Endodermal cell (in vitro differentiated cells): ENCODE measurements at regions not wholly inside any gene's neighbourhood (a gene's known extent, or its start where the extent isn't known, plus 50 kb on each side); places are given as distances from the start of the nearest gene placed in this dataset.

Source experiments
- DNase-seq: peaks from one replicate; pipeline ENCODE4 v3.0.0-alpha.2; 2017
- H3K27ac ChIP-seq: 2 replicates; pipeline ENCODE4 v1.5.1; 2013; ENCODE audit warnings: mild to moderate bottlenecking, low read depth, low read length, moderate library complexity
- H3K27me3 ChIP-seq: 2 replicates; pipeline ENCODE4 v1.6.1; 2013; ENCODE audit warnings: mild to moderate bottlenecking, low read length, moderate library complexity; ENCODE audit not compliant: insufficient read depth, control insufficient read depth, poor library complexity, severe bottlenecking
- H3K36me3 ChIP-seq: 2 replicates; pipeline ENCODE4 v1.7.0; 2013; ENCODE audit warnings: mild to moderate bottlenecking, low read length, moderate library complexity; ENCODE audit not compliant: control insufficient read depth, insufficient read depth
- H3K4me1 ChIP-seq: one replicate; pipeline ENCODE4 v1.7.0; 2013; ENCODE audit warnings: low read length; ENCODE audit not compliant: control insufficient read depth, insufficient read depth
- H3K4me3 ChIP-seq: 2 replicates; pipeline ENCODE4 v1.5.1; 2013; ENCODE audit warnings: mild to moderate bottlenecking, low read length, moderate library complexity
- H3K9ac ChIP-seq: 2 replicates; pipeline ENCODE4 v1.6.1; 2013; ENCODE audit warnings: mild to moderate bottlenecking, low read length, moderate library complexity; ENCODE audit not compliant: poor library complexity, severe bottlenecking; ENCODE audit errors: extremely low read depth
- H3K9me3 ChIP-seq: 2 replicates; pipeline ENCODE4 v1.6.1; 2013; ENCODE audit warnings: mild to moderate bottlenecking, low read length, moderate library complexity; ENCODE audit not compliant: control insufficient read depth
- H3K27ac Mint-ChIP-seq: 2 replicates; pipeline ENCODE4 v1.8.0; 2020; ENCODE audit warnings: mixed read lengths
- H3K27me3 Mint-ChIP-seq: 2 replicates; pipeline ENCODE4 v1.8.0; 2021; ENCODE audit warnings: mild to moderate bottlenecking, mixed read lengths; ENCODE audit not compliant: insufficient read depth
- H3K36me3 Mint-ChIP-seq: 2 replicates; pipeline ENCODE4 v1.8.0; 2020; ENCODE audit warnings: low read depth, mixed read lengths
- H3K4me1 Mint-ChIP-seq: 2 replicates; pipeline ENCODE4 v1.8.0; 2020; ENCODE audit warnings: mixed read lengths
- H3K4me3 Mint-ChIP-seq: 2 replicates; pipeline ENCODE4 v1.8.0; 2020; ENCODE audit warnings: mild to moderate bottlenecking, moderate library complexity, mixed read lengths
- H3K9me3 Mint-ChIP-seq: 2 replicates; pipeline ENCODE4 v1.8.0; 2020; ENCODE audit warnings: mild to moderate bottlenecking, mixed read lengths
- CTCF ChIP-seq: fragments of 200-600 bp; sonication (generic); conservative IDR thresholded peaks from 2 replicates; pipeline ENCODE4 v1.5.0; 2021; ENCODE audit warnings: antibody characterized with exemption, mild to moderate bottlenecking
- WGBS, 2 experiments: methylation state at CpG; one replicate each; pipeline versions ENCODE4 v1.1.5 to v1.1.7; 2013; ENCODE audit warnings: missing lambda C conversion rate in 2 of 2, mixed read lengths in 1 of 2; ENCODE audit not compliant: insufficient coverage in 1 of 2, insufficient read length in 1 of 2; 5-methylcytosine and 5-hydroxymethylcytosine counted together

GRCh38 chr1:5311147-5311546 lies 656.7 kb downstream of the AJAP1 start:
- no peak for DNase-seq
- Mint-ChIP-seq H3K4me3 (no peak overlapping the region), H3K36me3 (no peaks in the 10 kb centered on the region), H3K27ac (no peak overlapping the region), H3K9me3 (no peaks in the 10 kb centered on the region), H3K4me1 (peaks cover 12% of the 10 kb centered on the region), H3K27me3 (peaks cover 6% of the 10 kb centered on the region)
- WGBS, 2 experiments = 78 to 96% methylated on average over 5 to 12 of the region's 12 CpGs
- Histone ChIP-seq H3K27ac (no peak overlapping the region), H3K9me3 (no peaks in the 10 kb centered on the region), H3K4me1 (peaks cover 9% of the 10 kb centered on the region), H3K27me3 (no peaks in the 10 kb centered on the region), H3K9ac (no peak overlapping the region), H3K36me3 (no peaks in the 10 kb centered on the region), H3K4me3 (no peak overlapping the region)
- no peak for TF ChIP-seq CTCF

- Histone ChIP-seq H3K36me3 (no peaks in the 10 kb centered on the region), H3K9me3 (no peaks in the 10 kb centered on the region), H3K4me3 (no peak overlapping the region), H3K9ac (no peak overlapping the region), H3K27ac (no peak overlapping the region), H3K4me1 (peaks cover 9% of the 10 kb centered on the region), H3K27me3 (no peaks in the 10 kb centered on the region)
- Mint-ChIP-seq H3K27me3 (no peaks in the 10 kb centered on the region), H3K4me3 (no peak overlapping the region), H3K36me3 (no peaks in the 10 kb centered on the region), H3K4me1 (peaks cover 12% of the 10 kb centered on the region), H3K27ac (no peak overlapping the region), H3K9me3 (no peaks in the 10 kb centered on the region)
- DNase-seq = no peak
- TF ChIP-seq CTCF = no peak
- 85 to 88% methylated on average over 4 to 6 of the region's 6 CpGs for WGBS, 2 experiments
Measured at GRCh38 chr1:5308249-5308648, 653.8 kb downstream of the AJAP1 start.

- no peaks in the 10 kb centered on the region for H3K4me1 Mint-ChIP-seq
- Histone ChIP-seq H3K9me3 (no peaks in the 10 kb centered on the region), H3K27me3 (no peaks in the 10 kb centered on the region), H3K9ac (no peak overlapping the region), H3K4me3 (no peak overlapping the region), H3K27ac (no peak overlapping the region), H3K36me3 (no peaks in the 10 kb centered on the region), H3K4me1 (no peaks in the 10 kb centered on the region)
- WGBS, 2 experiments = 96 to 97% methylated on average over 4 to 6 of the region's 6 CpGs
- no peak overlapping the region for H3K4me3 Mint-ChIP-seq
- H3K9me3 Mint-ChIP-seq = no peaks in the 10 kb centered on the region
- no peak for DNase-seq
- peaks cover 7% of the 10 kb centered on the region for H3K27me3 Mint-ChIP-seq
- no peak overlapping the region for H3K27ac Mint-ChIP-seq
- no peak for TF ChIP-seq CTCF
- no peaks in the 10 kb centered on the region for H3K36me3 Mint-ChIP-seq
Measured at GRCh38 chr1:5304702-5305101, 650.3 kb downstream of the AJAP1 start.
